GM12878 (cell line): ENCODE measurements at regions not wholly inside any gene's neighbourhood (a gene's known extent, or its start where the extent isn't known, plus 50 kb on each side); places are given as distances from the start of the nearest gene placed in this dataset.

Experiments used
- ATAC-seq: fragments of 200-7000 bp; cut with Tn5 transposase; 3 replicates; pipeline ENCODE4 v1.9.1; 2020; ENCODE audit warnings: mild to moderate bottlenecking, moderate library complexity
- BruUV-seq: library from RNA; stranded (reverse); fragments of 400-500 nt; replicated peaks from 2 replicates; lab custom pipeline; 2021; lab: Mats Ljungman, UMichigan
- CTCF ChIA-PET: fragments of 300-600 bp; sonication (Branson Sonifier 250); formaldehyde crosslinking; extraction: SDS; loops from one replicate; lab custom pipeline; 2021; ENCODE audit warnings: inconsistent platforms; lab: Yijun Ruan, JAX
- POLR2A ChIA-PET: fragments of 350-600 bp; formaldehyde crosslinking; extraction: SDS; loops from one replicate; lab custom pipeline; 2021; ENCODE audit warnings: inconsistent platforms; lab: Charles Lee
- RAD21 ChIA-PET: fragments of 300-600 bp; sonication (Branson Sonifier 250); formaldehyde crosslinking; loops from one replicate; lab custom pipeline; 2023; ENCODE audit warnings: antibody characterized with exemption; ENCODE audit not compliant: unreplicated experiment; lab: Charles Lee
- SMC1A ChIA-PET: fragments of 300-600 bp; sonication (Branson Sonifier 250); formaldehyde crosslinking; loops from one replicate; lab custom pipeline; 2023; ENCODE audit not compliant: unreplicated experiment, uncharacterized antibody; lab: Charles Lee
- DNase-seq: peaks from one replicate; pipeline ENCODE4 v3.0.0-alpha.2; 2011; ENCODE audit warnings: low read depth, low spot score
- FAIRE-seq: peaks from 3 replicates; lab custom pipeline; 2011; peaks lifted over from hg19 to GRCh38; lab: Jason Lieb, UNC
- H2AFZ ChIP-seq: 2 replicates; pipeline ENCODE4 v1.6.0; 2011; ENCODE audit warnings: low read depth, low read length, control low read depth; ENCODE audit not compliant: control insufficient read depth
- H3K27ac ChIP-seq: 2 replicates; pipeline ENCODE4 v1.5.1; 2011; ENCODE audit warnings: control low read depth; ENCODE audit not compliant: control insufficient read depth, insufficient read depth
- H3K27me3 ChIP-seq, 2 experiments: replicated peaks in 1 of 2; 2 replicates each; pipeline versions ENCODE4 v1.6.0 to v1.6.1; 2011; ENCODE audit warnings: low read length in 1 of 2; ENCODE audit not compliant: control insufficient read depth in 2 of 2, insufficient read depth in 2 of 2
- H3K36me3 ChIP-seq, 2 experiments: 2 replicates each; pipeline ENCODE4 v1.5.1; 2011; ENCODE audit warnings: low read length in 1 of 2; ENCODE audit not compliant: control insufficient read depth in 2 of 2, insufficient read depth in 2 of 2
- H3K4me1 ChIP-seq: 2 replicates; pipeline ENCODE4 v1.6.1; 2011; ENCODE audit warnings: mild to moderate bottlenecking, low read length, moderate library complexity, mixed read lengths; ENCODE audit not compliant: control insufficient read depth, insufficient read depth
- H3K4me2 ChIP-seq: 2 replicates; pipeline ENCODE4 v1.6.0; 2011; ENCODE audit warnings: control low read depth; ENCODE audit not compliant: control insufficient read depth, insufficient read depth
- H3K4me3 ChIP-seq: fragments of 200-600 bp; sonication (generic); 2 replicates; pipeline ENCODE4 v1.5.1; 2016
- H3K79me2 ChIP-seq: 2 replicates; pipeline ENCODE4 v1.6.0; 2011; ENCODE audit warnings: low read length; ENCODE audit not compliant: control insufficient read depth, insufficient read depth
- H3K9ac ChIP-seq: 2 replicates; pipeline ENCODE4 v1.8.0; 2011; ENCODE audit warnings: low read length, control low read depth, mixed read lengths; ENCODE audit not compliant: control insufficient read depth, insufficient read depth
- H3K9me3 ChIP-seq: replicated peaks from 3 replicates; pipeline ENCODE4 v1.5.1; 2011; ENCODE audit warnings: mild to moderate bottlenecking, low read length; ENCODE audit not compliant: control insufficient read depth, insufficient read depth
- H4K20me1 ChIP-seq: 2 replicates; pipeline ENCODE4 v1.6.0; 2011; ENCODE audit not compliant: control insufficient read depth, insufficient read depth
- BHLHE40 ChIP-seq, 2 experiments: fragments of 450-650 bp in 1 of 2; IDR thresholded peaks; 2 replicates each; pipeline ENCODE4 v1.6.1; 2011 to 2017; ENCODE audit warnings: low read depth in 2 of 2, borderline replicate concordance in 1 of 2, improper control_type of control experiment in 1 of 2, low read length in 1 of 2, mild to moderate bottlenecking in 1 of 2
- CBX5 ChIP-seq: sonication (generic); IDR thresholded peaks from 2 replicates; pipeline ENCODE4 v1.6.1; 2016; ENCODE audit warnings: low read depth, moderate library complexity, mild to moderate bottlenecking, inconsistent platforms
- CHD1 ChIP-seq: IDR thresholded peaks from 2 replicates; pipeline ENCODE4 v1.6.1; 2012; ENCODE audit warnings: low read depth, low read length, improper control_type of control experiment
- GATAD2B ChIP-seq: fragments of 450-650 bp; conservative IDR thresholded peaks from 2 replicates; pipeline ENCODE4 v1.6.1; 2017; ENCODE audit warnings: low read depth, mild to moderate bottlenecking, moderate library complexity
- IKZF1 ChIP-seq: fragments of 450-650 bp; conservative IDR thresholded peaks from 2 replicates; pipeline ENCODE4 v1.6.1; 2017; ENCODE audit warnings: antibody characterized with exemption, mild to moderate bottlenecking
- RAD51 ChIP-seq: fragments of 450-650 bp; IDR thresholded peaks from 2 replicates; pipeline ENCODE4 v1.6.1; 2016; ENCODE audit warnings: moderate library complexity, mild to moderate bottlenecking, inconsistent platforms
- RCOR1 ChIP-seq: conservative IDR thresholded peaks from 2 replicates; pipeline ENCODE4 v1.6.1; 2012; ENCODE audit warnings: low read depth, low read length, improper control_type of control experiment
- WRNIP1 ChIP-seq: IDR thresholded peaks from 2 replicates; pipeline ENCODE4 v1.6.1; 2011; ENCODE audit warnings: low read depth, low read length, improper control_type of control experiment, borderline replicate concordance
- ZNF274 ChIP-seq: IDR thresholded peaks from one replicate; pipeline ENCODE4 v1.8.0; 2011; ENCODE audit not compliant: insufficient read length, insufficient read depth
- ZZZ3 ChIP-seq: IDR thresholded peaks from 2 replicates; pipeline ENCODE4 v1.6.1; 2011; ENCODE audit warnings: low read depth; ENCODE audit not compliant: control insufficient read depth, insufficient read length
- WGBS: methylation state at CpG from one replicate; pipeline ENCODE4 v1.1.6; 2016; ENCODE audit warnings: low lambda C conversion rate; ENCODE audit not compliant: insufficient replicate concordance, insufficient coverage; ENCODE audit errors: missing lambda C conversion rate; 5-methylcytosine and 5-hydroxymethylcytosine counted together
- in situ Hi-C: fragments of 300-500 bp; cut with MboI; formaldehyde crosslinking; loops from 9 replicates; pipeline ENCODE4 v1.14.3; 2018; ENCODE audit warnings: mixed read lengths
- intact Hi-C: fragments of 100-400 bp; cut with micrococcal nuclease; formaldehyde crosslinking; loops from one replicate; pipeline ENCODE4 v1.14.2; 2022; ENCODE audit not compliant: unreplicated experiment
- TF ChIP-seq, protein P1 (sequence below): fragments of 150-350 bp; IDR thresholded peaks from 2 replicates; pipeline ENCODE4 v1.6.1; 2016; ENCODE audit warnings: low read depth, low read length
- TF ChIP-seq, protein P2 (sequence below): fragments of 450-650 bp; IDR thresholded peaks from 2 replicates; pipeline ENCODE4 v1.6.1; 2018; ENCODE audit warnings: mild to moderate bottlenecking, low read depth, moderate library complexity; ENCODE audit not compliant: partially characterized antibody

DNA sequence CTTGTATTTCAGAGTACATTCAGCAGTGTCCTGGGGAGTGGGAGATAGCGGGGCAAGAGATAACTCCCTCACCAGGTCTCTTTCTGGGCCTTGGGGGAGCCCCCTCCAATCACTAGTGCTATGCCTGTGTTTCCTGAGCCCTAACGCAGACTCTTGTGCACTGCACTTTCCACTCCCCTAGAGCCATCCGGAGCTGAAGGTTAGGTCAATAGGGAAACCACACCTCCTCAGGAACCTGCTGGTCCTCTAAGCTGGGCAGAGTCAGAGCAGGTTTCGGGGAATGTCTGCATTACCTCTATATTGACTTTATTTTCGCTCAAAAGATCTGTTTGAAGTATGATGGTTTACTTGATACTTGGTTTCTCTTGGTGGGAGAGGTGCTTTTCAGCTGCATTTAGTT lies 617.0 kb upstream of the ROBO1 start:
- H3K4me2 ChIP-seq, result no peak overlapping the region
- SMC1A ChIA-PET, result interaction anchor here (0.5 kb wide), 1 partner anchor 958 kb away, joined by 3 read pairs; no protein-coding TSS in a partner anchor
- no peak overlapping the region for H2AFZ ChIP-seq
- RAD21 ChIA-PET, result no interaction called here
- intact Hi-C loops (no loop called here), in situ Hi-C loops (no loop called here)
- WGBS, result 25% methylated on average over 5 of the region's 5 CpGs
- no peak for DNase-seq
- no peaks in the 10 kb centered on the region for H3K4me1 ChIP-seq
- CTCF ChIA-PET, result no interaction called here
- no peaks in the 10 kb centered on the region for H3K27me3 ChIP-seq
- H3K9ac ChIP-seq, result no peak overlapping the region
- BruUV-seq, result no TSS peak
- H3K79me2 ChIP-seq, result no peaks in the 10 kb centered on the region
- H3K4me3 ChIP-seq, result no peak overlapping the region
- no peak for FAIRE-seq
- POLR2A ChIA-PET, result no interaction called here
- no peak for ATAC-seq
- no peaks in the 10 kb centered on the region for H4K20me1 ChIP-seq
- H3K36me3 ChIP-seq, result no peaks in the 10 kb centered on the region
- no peaks in the 10 kb centered on the region for H3K9me3 ChIP-seq
- TF ChIP-seq ZNF274 (no peak), RCOR1 (no peak), ZZZ3 (no peak)
- no peak overlapping the region for H3K27ac ChIP-seq

DNA sequence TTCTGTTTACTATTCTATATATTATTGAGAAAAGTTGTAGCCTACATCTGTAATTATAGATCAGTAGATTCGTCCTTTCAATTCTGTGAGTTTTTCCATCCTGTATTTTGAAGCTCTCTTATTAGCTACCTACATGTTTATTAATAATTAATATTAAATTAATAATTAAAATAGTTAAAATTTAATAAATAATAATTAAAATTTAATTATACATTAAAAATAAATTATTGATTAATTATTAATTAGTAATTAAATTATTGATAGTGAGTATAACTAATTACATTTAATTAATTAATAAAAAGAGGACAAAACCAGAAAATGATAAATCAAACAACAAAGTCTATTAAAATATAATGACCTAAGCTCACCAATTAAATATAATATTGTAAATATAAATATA lies 606.6 kb upstream of the ROBO1 start:
- no peaks in the 10 kb centered on the region for H4K20me1 ChIP-seq
- in situ Hi-C loops (no loop called here), intact Hi-C loops (no loop called here)
- no peaks in the 10 kb centered on the region for H3K9me3 ChIP-seq
- ATAC-seq, result no peak
- H3K79me2 ChIP-seq, result no peaks in the 10 kb centered on the region
- ChIA-PET CTCF (interaction anchor here (1.4 kb wide), 1 partner anchor 8 kb away, joined by 3 read pairs; no protein-coding TSS in a partner anchor), SMC1A (no interaction called here), RAD21 (no interaction called here), POLR2A (no interaction called here)
- H3K4me1 ChIP-seq, result no peaks in the 10 kb centered on the region
- H3K9ac ChIP-seq, result no peak overlapping the region
- no peak overlapping the region for H3K4me3 ChIP-seq
- no peak overlapping the region for H3K27ac ChIP-seq
- TF ChIP-seq BHLHE40 (IDR thresholded peaks at IDR 0.05; ENCODE audit: borderline replicate concordance in 1 of 2, low read depth in 2 of 2, low read length in 1 of 2) (no peak), GATAD2B (no peak), IKZF1 (no peak), WRNIP1 (no peak), RAD51 (no peak), ZNF274 (no peak), CBX5 (no peak), CHD1 (no peak)
- TF ChIP-seq, protein P1, sequence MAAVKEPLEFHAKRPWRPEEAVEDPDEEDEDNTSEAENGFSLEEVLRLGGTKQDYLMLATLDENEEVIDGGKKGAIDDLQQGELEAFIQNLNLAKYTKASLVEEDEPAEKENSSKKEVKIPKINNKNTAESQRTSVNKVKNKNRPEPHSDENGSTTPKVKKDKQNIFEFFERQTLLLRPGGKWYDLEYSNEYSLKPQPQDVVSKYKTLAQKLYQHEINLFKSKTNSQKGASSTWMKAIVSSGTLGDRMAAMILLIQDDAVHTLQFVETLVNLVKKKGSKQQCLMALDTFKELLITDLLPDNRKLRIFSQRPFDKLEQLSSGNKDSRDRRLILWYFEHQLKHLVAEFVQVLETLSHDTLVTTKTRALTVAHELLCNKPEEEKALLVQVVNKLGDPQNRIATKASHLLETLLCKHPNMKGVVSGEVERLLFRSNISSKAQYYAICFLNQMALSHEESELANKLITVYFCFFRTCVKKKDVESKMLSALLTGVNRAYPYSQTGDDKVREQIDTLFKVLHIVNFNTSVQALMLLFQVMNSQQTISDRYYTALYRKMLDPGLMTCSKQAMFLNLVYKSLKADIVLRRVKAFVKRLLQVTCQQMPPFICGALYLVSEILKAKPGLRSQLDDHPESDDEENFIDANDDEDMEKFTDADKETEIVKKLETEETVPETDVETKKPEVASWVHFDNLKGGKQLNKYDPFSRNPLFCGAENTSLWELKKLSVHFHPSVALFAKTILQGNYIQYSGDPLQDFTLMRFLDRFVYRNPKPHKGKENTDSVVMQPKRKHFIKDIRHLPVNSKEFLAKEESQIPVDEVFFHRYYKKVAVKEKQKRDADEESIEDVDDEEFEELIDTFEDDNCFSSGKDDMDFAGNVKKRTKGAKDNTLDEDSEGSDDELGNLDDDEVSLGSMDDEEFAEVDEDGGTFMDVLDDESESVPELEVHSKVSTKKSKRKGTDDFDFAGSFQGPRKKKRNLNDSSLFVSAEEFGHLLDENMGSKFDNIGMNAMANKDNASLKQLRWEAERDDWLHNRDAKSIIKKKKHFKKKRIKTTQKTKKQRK, result no peak
- TF ChIP-seq, protein P2, sequence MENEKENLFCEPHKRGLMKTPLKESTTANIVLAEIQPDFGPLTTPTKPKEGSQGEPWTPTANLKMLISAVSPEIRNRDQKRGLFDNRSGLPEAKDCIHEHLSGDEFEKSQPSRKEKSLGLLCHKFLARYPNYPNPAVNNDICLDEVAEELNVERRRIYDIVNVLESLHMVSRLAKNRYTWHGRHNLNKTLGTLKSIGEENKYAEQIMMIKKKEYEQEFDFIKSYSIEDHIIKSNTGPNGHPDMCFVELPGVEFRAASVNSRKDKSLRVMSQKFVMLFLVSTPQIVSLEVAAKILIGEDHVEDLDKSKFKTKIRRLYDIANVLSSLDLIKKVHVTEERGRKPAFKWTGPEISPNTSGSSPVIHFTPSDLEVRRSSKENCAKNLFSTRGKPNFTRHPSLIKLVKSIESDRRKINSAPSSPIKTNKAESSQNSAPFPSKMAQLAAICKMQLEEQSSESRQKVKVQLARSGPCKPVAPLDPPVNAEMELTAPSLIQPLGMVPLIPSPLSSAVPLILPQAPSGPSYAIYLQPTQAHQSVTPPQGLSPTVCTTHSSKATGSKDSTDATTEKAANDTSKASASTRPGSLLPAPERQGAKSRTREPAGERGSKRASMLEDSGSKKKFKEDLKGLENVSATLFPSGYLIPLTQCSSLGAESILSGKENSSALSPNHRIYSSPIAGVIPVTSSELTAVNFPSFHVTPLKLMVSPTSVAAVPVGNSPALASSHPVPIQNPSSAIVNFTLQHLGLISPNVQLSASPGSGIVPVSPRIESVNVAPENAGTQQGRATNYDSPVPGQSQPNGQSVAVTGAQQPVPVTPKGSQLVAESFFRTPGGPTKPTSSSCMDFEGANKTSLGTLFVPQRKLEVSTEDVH, result no peak
- no peak overlapping the region for H3K4me2 ChIP-seq
- no peaks in the 10 kb centered on the region for H3K27me3 ChIP-seq
- no peak for FAIRE-seq
- WGBS, result 0% methylated on average over 1 of the region's 1 CpG
- no peaks in the 10 kb centered on the region for H3K36me3 ChIP-seq
- DNase-seq, result no peak
- no TSS peak for BruUV-seq
- H2AFZ ChIP-seq, result no peak overlapping the region
